ENCODE measurements at regions not wholly inside any gene's neighbourhood (a gene's known extent, or its start where the extent isn't known, plus 50 kb on each side); places are given as distances from the start of the nearest gene placed in this dataset.

- no peak for TF ChIP-seq CTCF (IDR thresholded peaks at IDR 0.05; ENCODE audit: control insufficient read depth, extremely low read depth, insufficient read depth)
- no peak overlapping the region for H3K4me3 ChIP-seq (ENCODE audit: low read depth, low read length)
- DNase-seq (ENCODE audit: low read depth) = no peak
Observed at GRCh38 chr18:71523483-71524435, 1020.4 kb downstream of the CBLN2 start.

- no peak for TF ChIP-seq CTCF (IDR thresholded peaks at IDR 0.05; ENCODE audit: control insufficient read depth, extremely low read depth, insufficient read depth)
- no peak overlapping the region for H3K4me3 ChIP-seq (ENCODE audit: low read depth, low read length)
- DNase-seq (ENCODE audit: low read depth) = no peak
Observed at GRCh38 chr18:71505526-71505925, 1038.6 kb downstream of the CBLN2 start.

GRCh38 chr18:71503222-71503621 is 1040.9 kb downstream of the CBLN2 start:
- no peak overlapping the region for H3K4me3 ChIP-seq (ENCODE audit: low read depth, low read length)
- no peak for TF ChIP-seq CTCF (IDR thresholded peaks at IDR 0.05; ENCODE audit: control insufficient read depth, extremely low read depth, insufficient read depth)
- DNase-seq (ENCODE audit: low read depth) = no peak

- no peak for TF ChIP-seq CTCF (IDR thresholded peaks at IDR 0.05; ENCODE audit: control insufficient read depth, extremely low read depth, insufficient read depth)
- DNase-seq (ENCODE audit: low read depth) = no peak
Observed at GRCh38 chr18:71485611-71486010, 1058.5 kb downstream of the CBLN2 start.

GRCh38 chr18:71471963-71472725 is 1072.0 kb downstream of the CBLN2 start:
- H3K4me3 ChIP-seq (ENCODE audit: low read depth, low read length) = no peak overlapping the region
- DNase-seq (ENCODE audit: low read depth) = no peak
- no peak for TF ChIP-seq CTCF (IDR thresholded peaks at IDR 0.05; ENCODE audit: control insufficient read depth, extremely low read depth, insufficient read depth)

More at GRCh38 chr18:71485611-71486010, 1058.5 kb downstream of the CBLN2 start:
- H3K4me3 ChIP-seq (ENCODE audit: low read depth, low read length) = no peak overlapping the region

GRCh38 chr18:71456206-71456605 is 1087.9 kb downstream of the CBLN2 start:
- no peak overlapping the region for H3K4me3 ChIP-seq (ENCODE audit: low read depth, low read length)
- DNase-seq (ENCODE audit: low read depth) = no peak
- no peak for TF ChIP-seq CTCF (IDR thresholded peaks at IDR 0.05; ENCODE audit: control insufficient read depth, extremely low read depth, insufficient read depth)
